ENCODE measurements at regions not wholly inside any gene's neighbourhood (a gene's known extent, or its start where the extent isn't known, plus 50 kb on each side); places are given as distances from the start of the nearest gene placed in this dataset.

DNA sequence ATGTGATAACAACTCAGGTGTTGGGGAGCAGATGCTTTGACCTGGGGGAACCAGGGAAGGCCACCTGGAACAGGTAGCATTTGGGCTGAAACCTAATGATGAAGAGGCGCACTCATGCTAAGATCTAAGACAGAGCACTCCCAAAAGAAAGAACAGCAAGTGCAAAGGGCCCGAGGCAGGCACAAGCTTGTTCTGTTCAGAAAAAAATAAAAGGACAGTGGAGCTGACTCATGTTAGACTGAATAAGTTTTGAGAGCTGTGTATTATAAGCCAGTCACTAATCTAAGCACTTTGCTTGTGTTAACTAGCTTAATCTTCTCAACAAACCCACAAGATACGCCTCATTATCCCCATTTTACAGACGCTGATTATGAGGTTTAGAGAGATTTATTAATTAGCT is 90.1 kb downstream of the MATN1 start:
- TF ChIP-seq, protein P1, sequence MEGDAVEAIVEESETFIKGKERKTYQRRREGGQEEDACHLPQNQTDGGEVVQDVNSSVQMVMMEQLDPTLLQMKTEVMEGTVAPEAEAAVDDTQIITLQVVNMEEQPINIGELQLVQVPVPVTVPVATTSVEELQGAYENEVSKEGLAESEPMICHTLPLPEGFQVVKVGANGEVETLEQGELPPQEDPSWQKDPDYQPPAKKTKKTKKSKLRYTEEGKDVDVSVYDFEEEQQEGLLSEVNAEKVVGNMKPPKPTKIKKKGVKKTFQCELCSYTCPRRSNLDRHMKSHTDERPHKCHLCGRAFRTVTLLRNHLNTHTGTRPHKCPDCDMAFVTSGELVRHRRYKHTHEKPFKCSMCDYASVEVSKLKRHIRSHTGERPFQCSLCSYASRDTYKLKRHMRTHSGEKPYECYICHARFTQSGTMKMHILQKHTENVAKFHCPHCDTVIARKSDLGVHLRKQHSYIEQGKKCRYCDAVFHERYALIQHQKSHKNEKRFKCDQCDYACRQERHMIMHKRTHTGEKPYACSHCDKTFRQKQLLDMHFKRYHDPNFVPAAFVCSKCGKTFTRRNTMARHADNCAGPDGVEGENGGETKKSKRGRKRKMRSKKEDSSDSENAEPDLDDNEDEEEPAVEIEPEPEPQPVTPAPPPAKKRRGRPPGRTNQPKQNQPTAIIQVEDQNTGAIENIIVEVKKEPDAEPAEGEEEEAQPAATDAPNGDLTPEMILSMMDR (conservative IDR thresholded peaks at IDR 0.05; ENCODE audit: low read length): no peak
- no peak for TF ChIP-seq EZH2phosphoT487 (IDR thresholded peaks at IDR 0.05; ENCODE audit: borderline replicate concordance)
